D721Med (cell line): ENCODE measurements at regions not wholly inside any gene's neighbourhood (a gene's known extent, or its start where the extent isn't known, plus 50 kb on each side); places are given as distances from the start of the nearest gene placed in this dataset.

ENCODE experiments used
- DNase-seq: peaks from one replicate; pipeline ENCODE4 v3.0.0; 2011; ENCODE audit warnings: low spot score; ENCODE audit not compliant: insufficient read length
- FAIRE-seq: peaks from 2 replicates; lab custom pipeline; 2011; peaks lifted over from hg19 to GRCh38; lab: Jason Lieb, UNC
- TF ChIP-seq, protein P1 (sequence below): IDR thresholded peaks from 2 replicates; pipeline ENCODE4 v1.5.1; 2012; ENCODE audit warnings: mild to moderate bottlenecking, control low read depth; ENCODE audit not compliant: insufficient read depth; ENCODE audit errors: missing control alignments

DNA sequence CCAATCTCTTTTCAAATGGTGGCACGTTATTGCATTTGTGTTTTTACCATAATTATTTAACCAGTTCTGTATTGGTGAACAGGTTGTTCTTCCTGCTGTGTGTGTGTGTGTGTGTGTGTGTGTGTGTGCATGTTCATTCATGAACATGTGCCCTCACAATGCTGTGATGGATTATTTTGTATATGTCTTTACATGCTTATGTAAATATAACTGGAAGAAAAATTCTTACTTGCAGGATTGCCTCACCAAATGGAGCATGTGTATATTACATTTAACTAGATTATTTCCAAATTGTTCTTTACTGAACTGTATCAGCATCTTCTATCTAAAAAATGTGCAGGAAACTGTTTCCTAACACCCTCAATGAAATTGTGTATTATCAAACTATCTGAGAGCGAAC is 175.2 kb upstream of the ZPLD1 start:
- no peak for FAIRE-seq
- DNase-seq: no peak
- TF ChIP-seq, protein P1, sequence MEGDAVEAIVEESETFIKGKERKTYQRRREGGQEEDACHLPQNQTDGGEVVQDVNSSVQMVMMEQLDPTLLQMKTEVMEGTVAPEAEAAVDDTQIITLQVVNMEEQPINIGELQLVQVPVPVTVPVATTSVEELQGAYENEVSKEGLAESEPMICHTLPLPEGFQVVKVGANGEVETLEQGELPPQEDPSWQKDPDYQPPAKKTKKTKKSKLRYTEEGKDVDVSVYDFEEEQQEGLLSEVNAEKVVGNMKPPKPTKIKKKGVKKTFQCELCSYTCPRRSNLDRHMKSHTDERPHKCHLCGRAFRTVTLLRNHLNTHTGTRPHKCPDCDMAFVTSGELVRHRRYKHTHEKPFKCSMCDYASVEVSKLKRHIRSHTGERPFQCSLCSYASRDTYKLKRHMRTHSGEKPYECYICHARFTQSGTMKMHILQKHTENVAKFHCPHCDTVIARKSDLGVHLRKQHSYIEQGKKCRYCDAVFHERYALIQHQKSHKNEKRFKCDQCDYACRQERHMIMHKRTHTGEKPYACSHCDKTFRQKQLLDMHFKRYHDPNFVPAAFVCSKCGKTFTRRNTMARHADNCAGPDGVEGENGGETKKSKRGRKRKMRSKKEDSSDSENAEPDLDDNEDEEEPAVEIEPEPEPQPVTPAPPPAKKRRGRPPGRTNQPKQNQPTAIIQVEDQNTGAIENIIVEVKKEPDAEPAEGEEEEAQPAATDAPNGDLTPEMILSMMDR: no peak

DNA sequence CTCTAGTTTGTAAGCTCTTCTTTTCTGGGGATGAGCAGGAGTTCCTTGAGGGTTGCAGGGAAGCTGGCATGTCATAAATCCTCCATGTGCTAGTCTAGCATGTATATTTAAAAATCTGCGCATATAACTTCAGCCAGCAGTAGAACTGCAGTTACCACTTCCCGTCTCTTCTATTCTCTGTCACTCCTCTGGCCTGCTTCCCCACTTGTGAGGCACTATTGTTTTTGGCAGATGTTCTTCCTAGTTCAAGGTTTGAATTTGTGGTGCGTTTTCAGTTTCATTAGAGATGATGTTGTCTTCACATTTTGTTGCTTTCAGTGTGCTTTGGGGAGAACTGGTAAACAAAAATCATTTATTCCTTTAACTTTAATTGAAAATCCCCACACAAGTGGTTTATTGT is 169.1 kb upstream of the ZPLD1 start:
- FAIRE-seq (no peak), DNase-seq (no peak)
- TF ChIP-seq, protein P1: no peak

DNA sequence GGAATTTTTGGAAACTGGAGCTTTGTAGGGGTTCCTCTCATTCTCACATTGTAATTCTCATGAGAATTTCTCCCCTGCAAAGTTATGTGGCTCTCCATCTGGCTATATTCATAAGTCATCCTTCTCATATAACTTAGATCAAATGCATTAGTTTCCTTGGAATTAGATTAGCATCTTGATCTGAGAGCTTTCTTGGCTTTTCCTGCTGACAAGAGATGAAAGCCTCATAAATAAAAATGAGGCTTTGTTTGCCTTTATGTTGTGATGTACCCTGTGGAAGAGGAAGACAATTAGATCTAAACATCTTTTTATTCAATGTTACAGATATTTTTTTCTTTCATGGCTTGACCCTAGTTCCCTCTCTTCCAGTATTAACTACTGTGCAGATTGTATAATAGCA is 165.4 kb upstream of the ZPLD1 start:
- TF ChIP-seq, protein P1: no peak
- FAIRE-seq (no peak), DNase-seq (no peak)

- DNase-seq (no peak), FAIRE-seq (no peak)
- TF ChIP-seq, protein P1: no peak
Observed at GRCh38 chr3:102290241-102290640, 144.6 kb upstream of the ZPLD1 start.

DNA sequence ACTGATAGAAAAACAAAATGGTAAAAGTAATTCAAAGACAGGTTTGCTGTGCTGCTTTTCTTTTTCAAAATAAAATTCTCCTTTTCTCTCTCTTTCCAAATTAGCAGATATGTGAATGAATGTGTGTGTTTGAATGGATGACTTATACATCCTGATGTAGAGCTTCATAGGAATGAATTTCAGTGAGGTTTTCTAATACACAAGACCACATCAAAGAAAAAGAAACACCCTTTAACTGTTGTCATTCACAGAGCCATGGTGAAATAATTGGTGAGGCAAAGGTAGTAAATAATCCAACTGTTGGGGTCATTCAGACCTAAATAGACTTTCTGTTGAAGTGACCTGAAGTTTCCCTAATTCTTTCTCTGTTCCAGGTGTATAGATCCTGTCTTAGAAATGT is 139.1 kb upstream of the ZPLD1 start:
- no peak for DNase-seq
- TF ChIP-seq, protein P1: no peak
- no peak for FAIRE-seq

DNA sequence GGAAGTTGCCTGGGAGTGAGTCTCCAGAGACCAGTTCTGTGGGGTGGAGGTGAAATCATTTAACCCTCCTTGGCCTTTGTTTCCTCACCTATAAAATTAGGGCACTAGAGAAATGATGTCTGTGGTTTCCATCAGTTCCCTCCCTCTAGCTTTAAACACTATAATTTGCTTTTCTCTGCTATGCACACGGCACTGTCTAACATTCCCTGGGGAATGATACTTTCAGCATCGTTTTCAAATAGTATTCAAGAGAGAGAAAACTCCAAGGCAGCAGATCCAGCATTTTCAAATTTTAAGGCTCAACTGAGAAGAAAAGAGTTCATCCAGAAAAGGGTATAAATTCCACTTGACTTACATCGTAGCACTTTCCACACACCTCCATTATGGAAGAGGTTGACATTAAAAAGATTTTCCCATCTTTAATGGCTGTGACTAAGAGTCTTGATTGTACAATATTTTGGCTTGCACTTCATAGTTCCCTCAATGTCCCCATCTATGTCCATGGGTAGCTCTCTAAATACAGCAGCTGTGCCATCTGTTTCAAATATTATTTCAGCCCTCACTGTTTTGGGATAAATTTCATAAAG is 137.7 kb upstream of the ZPLD1 start:
- TF ChIP-seq, protein P1: no peak
- DNase-seq (no peak), FAIRE-seq (no peak)

DNA sequence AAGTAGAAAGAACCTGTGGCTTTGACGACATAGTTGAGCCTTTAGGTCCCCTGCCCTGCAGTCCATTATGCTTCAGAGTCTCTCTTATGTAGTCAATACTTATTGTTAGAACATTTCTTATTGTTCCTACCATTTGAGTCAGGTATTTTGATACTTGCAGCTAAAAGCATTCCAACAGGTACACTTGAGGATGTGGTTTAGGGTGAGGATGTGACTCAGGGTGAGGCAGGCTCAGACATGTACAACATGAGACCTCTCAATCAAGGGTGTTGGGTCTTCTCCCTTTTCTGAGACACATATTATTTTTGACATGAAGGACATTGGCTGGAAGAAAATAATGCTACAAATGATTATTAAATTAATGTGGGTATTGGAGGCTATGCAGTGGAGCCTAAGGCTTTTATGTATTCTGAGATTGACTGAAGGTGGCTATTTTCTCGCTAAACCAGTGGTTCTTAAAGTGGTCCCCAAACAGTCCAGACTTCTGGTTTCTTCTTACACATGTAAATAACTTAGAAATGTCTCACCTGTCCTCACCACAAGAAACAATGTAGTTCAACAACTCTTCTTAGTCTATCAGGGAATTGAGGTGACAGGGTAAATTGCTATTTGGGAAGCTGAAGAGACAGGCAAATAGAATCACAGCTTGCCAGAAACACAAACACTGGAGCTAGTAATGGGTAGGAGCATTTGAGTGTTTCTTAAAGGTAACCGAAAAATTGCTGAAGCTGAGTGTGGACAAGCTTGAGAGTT is 135.5 kb upstream of the ZPLD1 start:
- TF ChIP-seq, protein P1: no peak
- DNase-seq (no peak), FAIRE-seq (no peak)
